Suprapubic skin (tissue), 3 donors: ENCODE measurements at regions not wholly inside any gene's neighbourhood (a gene's known extent, or its start where the extent isn't known, plus 50 kb on each side); places are given as distances from the start of the nearest gene placed in this dataset.

Source experiments
- EP300 ChIP-seq: sonication (generic); formaldehyde crosslinking; IDR thresholded peaks from one replicate; pipeline ENCODE4 v1.6.1; 2017; ENCODE audit warnings: antibody characterized with exemption
- POLR2A ChIP-seq, 2 donors: fragments of 450-650 bp; IDR thresholded peaks; one replicate each; pipeline ENCODE4 v1.6.1; 2017; ENCODE audit warnings: antibody characterized with exemption in 2 of 2, mild to moderate bottlenecking in 2 of 2, moderate library complexity in 2 of 2
- TF ChIP-seq, protein P1 (sequence below), 2 donors: fragments of 200-600 bp in 1 of 2; fragments of 450-650 bp in 1 of 2; sonication (generic) in 1 of 2; IDR thresholded peaks; one replicate each; pipeline ENCODE4 v1.5.1; 2016 to 2019; ENCODE audit warnings: antibody characterized with exemption in 2 of 2, mild to moderate bottlenecking in 1 of 2, moderate library complexity in 1 of 2

DNA sequence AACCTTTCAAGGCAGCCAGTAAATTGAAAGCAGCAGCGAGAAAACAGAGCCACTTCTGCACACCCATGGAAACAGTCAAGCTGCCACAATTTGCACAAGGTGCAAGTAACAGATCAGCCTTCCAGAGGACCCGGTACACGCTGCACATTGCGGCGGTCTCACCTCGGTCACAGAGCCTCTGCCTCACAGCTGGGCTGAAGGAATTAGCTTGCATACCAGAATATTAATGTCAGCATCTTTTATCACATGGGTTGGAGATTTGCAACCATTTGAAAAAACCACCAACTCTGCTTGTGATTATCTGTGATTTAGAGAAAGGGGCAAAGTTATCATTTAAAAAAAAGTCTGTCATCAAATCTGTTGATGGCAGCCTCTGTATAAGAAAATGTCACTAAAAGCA, 330.5 kb upstream of the TCF4 start:
- TF ChIP-seq POLR2A (IDR thresholded peaks at IDR 0.05), result no peak
- TF ChIP-seq, protein P1, sequence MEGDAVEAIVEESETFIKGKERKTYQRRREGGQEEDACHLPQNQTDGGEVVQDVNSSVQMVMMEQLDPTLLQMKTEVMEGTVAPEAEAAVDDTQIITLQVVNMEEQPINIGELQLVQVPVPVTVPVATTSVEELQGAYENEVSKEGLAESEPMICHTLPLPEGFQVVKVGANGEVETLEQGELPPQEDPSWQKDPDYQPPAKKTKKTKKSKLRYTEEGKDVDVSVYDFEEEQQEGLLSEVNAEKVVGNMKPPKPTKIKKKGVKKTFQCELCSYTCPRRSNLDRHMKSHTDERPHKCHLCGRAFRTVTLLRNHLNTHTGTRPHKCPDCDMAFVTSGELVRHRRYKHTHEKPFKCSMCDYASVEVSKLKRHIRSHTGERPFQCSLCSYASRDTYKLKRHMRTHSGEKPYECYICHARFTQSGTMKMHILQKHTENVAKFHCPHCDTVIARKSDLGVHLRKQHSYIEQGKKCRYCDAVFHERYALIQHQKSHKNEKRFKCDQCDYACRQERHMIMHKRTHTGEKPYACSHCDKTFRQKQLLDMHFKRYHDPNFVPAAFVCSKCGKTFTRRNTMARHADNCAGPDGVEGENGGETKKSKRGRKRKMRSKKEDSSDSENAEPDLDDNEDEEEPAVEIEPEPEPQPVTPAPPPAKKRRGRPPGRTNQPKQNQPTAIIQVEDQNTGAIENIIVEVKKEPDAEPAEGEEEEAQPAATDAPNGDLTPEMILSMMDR (IDR thresholded peaks at IDR 0.05), result no peak
- no peak for TF ChIP-seq EP300
